Body of pancreas (tissue), 4 donors: ENCODE measurements at regions not wholly inside any gene's neighbourhood (a gene's known extent, or its start where the extent isn't known, plus 50 kb on each side); places are given as distances from the start of the nearest gene placed in this dataset.

ENCODE experiments used
- POLR2A ChIP-seq, 3 donors: fragments of 450-650 bp; IDR thresholded peaks; one replicate each; pipeline ENCODE4 v1.6.1; 2016; ENCODE audit warnings: antibody characterized with exemption in 3 of 3, mild to moderate bottlenecking in 2 of 3
- TF ChIP-seq, protein P1 (sequence below), 7 experiments: fragments of 450-650 bp in 4 of 7; fragments of 200-600 bp in 3 of 7; sonication (generic) in 3 of 7; IDR thresholded peaks; one replicate each; pipeline ENCODE4 v1.5.1; 2016 to 2019; ENCODE audit warnings: antibody characterized with exemption in 7 of 7

DNA sequence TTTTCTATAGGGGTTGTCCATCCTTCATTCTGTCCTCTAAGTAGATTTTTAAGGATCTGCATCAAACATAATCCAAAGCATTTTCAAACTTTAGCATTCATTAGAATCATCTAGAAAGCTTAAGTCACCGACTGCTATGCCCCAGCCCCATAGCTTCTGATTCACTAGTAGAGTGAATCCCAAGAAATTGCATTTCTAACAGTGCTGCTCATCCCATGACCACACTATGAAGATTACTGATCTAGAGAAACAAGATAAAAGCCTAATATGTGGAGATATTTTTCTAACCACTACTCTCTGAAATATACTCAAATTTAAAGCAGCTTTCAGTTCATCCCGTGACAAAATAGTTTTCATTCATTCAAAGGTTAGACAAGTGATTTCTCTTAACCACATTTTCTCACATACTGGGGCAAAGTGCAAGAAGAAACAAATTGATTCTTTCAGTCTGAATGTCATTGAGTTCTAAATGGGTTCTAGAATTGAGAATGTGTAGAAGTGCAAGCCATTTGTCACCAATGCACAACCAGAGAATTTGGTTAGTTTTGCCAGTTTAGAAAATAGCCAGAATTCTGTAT, 286.9 kb upstream of the CD180 start:
- TF ChIP-seq, protein P1, sequence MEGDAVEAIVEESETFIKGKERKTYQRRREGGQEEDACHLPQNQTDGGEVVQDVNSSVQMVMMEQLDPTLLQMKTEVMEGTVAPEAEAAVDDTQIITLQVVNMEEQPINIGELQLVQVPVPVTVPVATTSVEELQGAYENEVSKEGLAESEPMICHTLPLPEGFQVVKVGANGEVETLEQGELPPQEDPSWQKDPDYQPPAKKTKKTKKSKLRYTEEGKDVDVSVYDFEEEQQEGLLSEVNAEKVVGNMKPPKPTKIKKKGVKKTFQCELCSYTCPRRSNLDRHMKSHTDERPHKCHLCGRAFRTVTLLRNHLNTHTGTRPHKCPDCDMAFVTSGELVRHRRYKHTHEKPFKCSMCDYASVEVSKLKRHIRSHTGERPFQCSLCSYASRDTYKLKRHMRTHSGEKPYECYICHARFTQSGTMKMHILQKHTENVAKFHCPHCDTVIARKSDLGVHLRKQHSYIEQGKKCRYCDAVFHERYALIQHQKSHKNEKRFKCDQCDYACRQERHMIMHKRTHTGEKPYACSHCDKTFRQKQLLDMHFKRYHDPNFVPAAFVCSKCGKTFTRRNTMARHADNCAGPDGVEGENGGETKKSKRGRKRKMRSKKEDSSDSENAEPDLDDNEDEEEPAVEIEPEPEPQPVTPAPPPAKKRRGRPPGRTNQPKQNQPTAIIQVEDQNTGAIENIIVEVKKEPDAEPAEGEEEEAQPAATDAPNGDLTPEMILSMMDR (IDR thresholded peaks at IDR 0.05): no peak
- no peak for TF ChIP-seq POLR2A (IDR thresholded peaks at IDR 0.05)
